Endothelial cell of umbilical vein (primary cell): ENCODE measurements at regions not wholly inside any gene's neighbourhood (a gene's known extent, or its start where the extent isn't known, plus 50 kb on each side); places are given as distances from the start of the nearest gene placed in this dataset.

Source experiments
- BruUV-seq: library from RNA; stranded (reverse); fragments of 400-500 nt; replicated peaks from 2 replicates; lab custom pipeline; 2021; lab: Mats Ljungman, UMichigan
- CTCF ChIA-PET: fragments of 300-600, 350-600 bp; sonication (Branson Sonifier 250); formaldehyde crosslinking; loops from one replicate; lab custom pipeline; 2021; ENCODE audit warnings: antibody characterized with exemption, inconsistent platforms; lab: Charles Lee
- POLR2A ChIA-PET: fragments of 300-600, 350-600 bp; sonication (Branson Sonifier 250); formaldehyde crosslinking; loops from one replicate; lab custom pipeline; 2021; ENCODE audit warnings: antibody characterized with exemption, inconsistent platforms; lab: Charles Lee
- DNase-seq: peaks from one replicate; pipeline ENCODE4 v3.0.0-alpha.2; 2011; ENCODE audit warnings: low read depth, low spot score
- FAIRE-seq: peaks from 2 replicates; lab custom pipeline; 2011; peaks lifted over from hg19 to GRCh38; lab: Jason Lieb, UNC
- H2AFZ ChIP-seq: 2 replicates; pipeline ENCODE4 v1.6.0; 2012; ENCODE audit warnings: low read depth, low read length, control low read depth, inconsistent platforms
- H3K27ac ChIP-seq: 2 replicates; pipeline ENCODE4 v1.5.1; 2011; ENCODE audit warnings: low read depth, mild to moderate bottlenecking, control low read depth, low read length, moderate library complexity; ENCODE audit not compliant: insufficient read depth
- H3K27me3 ChIP-seq, 2 experiments: 2 replicates each; pipeline versions ENCODE4 v1.6.0 to v1.6.1; 2011; ENCODE audit warnings: low read length in 2 of 2, mixed read lengths in 1 of 2; ENCODE audit not compliant: control insufficient read depth in 2 of 2, insufficient read depth in 2 of 2
- H3K36me3 ChIP-seq, 2 experiments: 2 replicates in 1 of 2; 3 replicates in 1 of 2; pipeline ENCODE4 v1.5.1; 2011; ENCODE audit warnings: low read length in 2 of 2, mild to moderate bottlenecking in 1 of 2, moderate library complexity in 1 of 2; ENCODE audit not compliant: control insufficient read depth in 2 of 2, insufficient read depth in 2 of 2; ENCODE audit errors: extremely low read depth in 1 of 2
- H3K4me1 ChIP-seq: 3 replicates; pipeline ENCODE4 v1.5.1; 2011; ENCODE audit warnings: mild to moderate bottlenecking, low read length; ENCODE audit not compliant: control insufficient read depth, insufficient read depth; ENCODE audit errors: extremely low read depth
- H3K4me2 ChIP-seq: 2 replicates; pipeline ENCODE4 v1.6.1; 2011; ENCODE audit warnings: low read length, control low read depth, mixed read lengths; ENCODE audit not compliant: insufficient read depth
- H3K4me3 ChIP-seq, 3 experiments: fragments of 200-600 bp in 1 of 3; sonication (generic), shearing (Covaris generic) in 1 of 3; replicated peaks in 1 of 3; 2 replicates each; pipeline ENCODE4 v1.5.1; 2011 to 2016; ENCODE audit warnings: control low read depth in 3 of 3, low read length in 3 of 3, mild to moderate bottlenecking in 2 of 3, inconsistent platforms in 1 of 3, low read depth in 1 of 3, moderate library complexity in 1 of 3; ENCODE audit not compliant: insufficient read depth in 1 of 3
- H3K79me2 ChIP-seq: 2 replicates; pipeline ENCODE4 v1.6.0; 2012; ENCODE audit warnings: low read length, inconsistent platforms; ENCODE audit not compliant: control insufficient read depth, insufficient read depth
- H3K9ac ChIP-seq: replicated peaks from 2 replicates; pipeline ENCODE3; 2011; ENCODE audit warnings: low read length, control low read depth; ENCODE audit not compliant: insufficient read depth; ENCODE audit errors: extremely low read depth
- H3K9me1 ChIP-seq: replicated peaks from 3 replicates; pipeline ENCODE4 v1.6.0; 2011; ENCODE audit warnings: mild to moderate bottlenecking, low read length; ENCODE audit not compliant: control insufficient read depth, insufficient read depth; ENCODE audit errors: extremely low read depth
- H3K9me3 ChIP-seq: replicated peaks from 2 replicates; pipeline ENCODE4 v1.5.1; 2012; ENCODE audit warnings: low read length, inconsistent platforms; ENCODE audit not compliant: control insufficient read depth, insufficient read depth
- H4K20me1 ChIP-seq: replicated peaks from 2 replicates; pipeline ENCODE3; 2011; ENCODE audit warnings: mild to moderate bottlenecking, low read length; ENCODE audit not compliant: control insufficient read depth, insufficient read depth; ENCODE audit errors: extremely low read depth
- CTCF ChIP-seq, 2 donors: IDR thresholded peaks; 1 replicate in 1 of 2; 2 replicates in 1 of 2; pipeline ENCODE4 v1.5.1; 2011; ENCODE audit warnings: low read length in 2 of 2, mild to moderate bottlenecking in 2 of 2, moderate library complexity in 2 of 2, control low read depth in 1 of 2, inconsistent platforms in 1 of 2, low read depth in 1 of 2; ENCODE audit not compliant: insufficient read depth in 1 of 2; ENCODE audit errors: extremely low read depth in 1 of 2
- EZH2 ChIP-seq: IDR thresholded peaks from 2 replicates; pipeline ENCODE4 v1.6.1; 2012; ENCODE audit warnings: borderline replicate concordance, low read depth, mild to moderate bottlenecking, moderate library complexity, low read length, inconsistent platforms; ENCODE audit not compliant: severe bottlenecking
- FOS ChIP-seq: IDR thresholded peaks from 2 replicates; pipeline ENCODE4 v1.6.1; 2011; ENCODE audit warnings: mild to moderate bottlenecking, low read length, moderate library complexity, borderline replicate concordance; ENCODE audit not compliant: insufficient read depth
- GATA2 ChIP-seq: IDR thresholded peaks from 2 replicates; pipeline ENCODE4 v1.7.0; 2011; ENCODE audit warnings: low read depth, mild to moderate bottlenecking, moderate library complexity, mixed read lengths, low read length; ENCODE audit not compliant: insufficient read length, insufficient read depth
- JUN ChIP-seq: IDR thresholded peaks from 2 replicates; pipeline ENCODE4 v1.6.1; 2011; ENCODE audit warnings: borderline replicate concordance, low read depth; ENCODE audit not compliant: insufficient read length, insufficient read depth
- MAX ChIP-seq: IDR thresholded peaks from 2 replicates; pipeline ENCODE4 v1.6.1; 2011; ENCODE audit not compliant: insufficient read depth, insufficient read length
- MYC ChIP-seq: IDR thresholded peaks from one replicate; pipeline ENCODE4 v1.6.1; 2011; ENCODE audit warnings: mild to moderate bottlenecking, low read depth, low read length
- POLR2A ChIP-seq: IDR thresholded peaks from 2 replicates; pipeline ENCODE4 v1.6.1; 2012; ENCODE audit warnings: low read depth, mild to moderate bottlenecking, control low read depth, low read length
- POLR2AphosphoS5 ChIP-seq: IDR thresholded peaks from 2 replicates; pipeline ENCODE4 v1.6.1; 2012; ENCODE audit warnings: low read depth, mild to moderate bottlenecking, control low read depth, low read length, moderate library complexity; ENCODE audit not compliant: insufficient read depth
- dilution Hi-C: fragments of 300-500 bp; cut with MboI; formaldehyde crosslinking; loops from one replicate; pipeline ENCODE4 v1.15.0; 2019; ENCODE audit warnings: low sequenced_read_pairs; ENCODE audit not compliant: extremely low pct_ligation_motif_present
- intact Hi-C: fragments of 100-400 bp; cut with micrococcal nuclease; formaldehyde crosslinking; loops from one replicate; pipeline ENCODE4 v1.10.0; 2022

DNA sequence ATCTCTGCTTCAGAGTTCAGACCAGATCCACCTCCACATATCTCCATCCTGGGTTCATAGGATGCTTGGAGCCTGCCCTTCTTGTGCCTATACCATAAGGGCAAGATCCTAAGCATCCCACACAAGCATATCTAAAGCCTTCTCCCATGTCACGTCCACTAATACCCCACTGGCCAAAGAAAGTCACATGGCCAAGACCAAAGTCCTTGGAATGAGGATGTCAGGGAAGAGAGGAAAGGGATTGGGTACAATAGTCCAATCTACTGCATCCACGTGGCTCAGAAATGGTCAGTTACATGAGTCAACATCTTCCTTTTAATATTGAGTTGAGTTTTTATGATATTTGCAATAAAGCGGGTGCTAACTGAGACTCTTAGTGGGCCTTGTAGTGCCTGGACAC, 515.9 kb upstream of the SULF2 start:
- dilution Hi-C loops, result no loop called here
- no peak overlapping the region for H2AFZ ChIP-seq
- H3K4me1 ChIP-seq, result peaks cover 20% of the 10 kb centered on the region
- H3K4me3 ChIP-seq, result no peak overlapping the region
- H3K27ac ChIP-seq, result no peak overlapping the region
- no peak for FAIRE-seq
- H4K20me1 ChIP-seq, result no peaks in the 10 kb centered on the region
- H3K9me3 ChIP-seq, result no peaks in the 10 kb centered on the region
- no peaks in the 10 kb centered on the region for H3K79me2 ChIP-seq
- H3K27me3 ChIP-seq, result peaks cover 16 to 18% of the 10 kb centered on the region in 2 experiments
- intact Hi-C loops, result no loop called here
- POLR2A ChIA-PET, result no interaction called here
- H3K9ac ChIP-seq, result no peak overlapping the region
- no TSS peak for BruUV-seq
- CTCF ChIA-PET, result interaction anchor here (1.3 kb wide), 1 partner anchor 319 kb away, joined by 6 read pairs; no protein-coding TSS in a partner anchor
- H3K36me3 ChIP-seq, result no peaks in the 10 kb centered on the region
- DNase-seq, result no peak
- no peak for TF ChIP-seq MAX
- TF ChIP-seq POLR2A, result no peak
- TF ChIP-seq FOS, result no peak
- TF ChIP-seq EZH2, result no peak
- TF ChIP-seq CTCF (IDR thresholded peaks at IDR 0.05; ENCODE audit: extremely low read depth in 1 of 2, insufficient read depth in 1 of 2, low read depth in 1 of 2, low read length in 2 of 2), result no peak
- TF ChIP-seq GATA2, result no peak
- no peak for TF ChIP-seq POLR2AphosphoS5
- TF ChIP-seq MYC, result no peak
- TF ChIP-seq JUN, result no peak
- no peaks in the 10 kb centered on the region for H3K9me1 ChIP-seq
- H3K4me2 ChIP-seq, result no peak overlapping the region
